T-helper 1 cell treated with Interleukin-12 subunit alpha and Interleukin-12 subunit beta and Interleukin-4 antibody, amounts not matched to agents 30 μg/mL and 1 μg/mL, for 36 hours (primary cell): ENCODE measurements at regions not wholly inside any gene's neighbourhood (a gene's known extent, or its start where the extent isn't known, plus 50 kb on each side); places are given as distances from the start of the nearest gene placed in this dataset.
A peak's percentile ranks its signal among the peaks of the same experiment; 100 is the strongest.

ENCODE experiments used
- H3K27ac Mint-ChIP-seq: one replicate; pipeline ENCODE4 v1.8.0; 2021; ENCODE audit warnings: mild to moderate bottlenecking, mixed read lengths
- H3K27me3 Mint-ChIP-seq: one replicate; pipeline ENCODE4 v1.8.0; 2021; ENCODE audit warnings: low read depth, mixed read lengths
- H3K36me3 Mint-ChIP-seq: one replicate; pipeline ENCODE4 v1.8.0; 2021; ENCODE audit warnings: low read depth, mixed read lengths
- H3K4me1 Mint-ChIP-seq: one replicate; pipeline ENCODE4 v1.8.0; 2021; ENCODE audit warnings: low read depth, mixed read lengths
- H3K4me3 Mint-ChIP-seq: one replicate; pipeline ENCODE4 v1.8.0; 2021; ENCODE audit warnings: mild to moderate bottlenecking, moderate library complexity, mixed read lengths
- H3K9me3 Mint-ChIP-seq: one replicate; pipeline ENCODE4 v1.8.0; 2021; ENCODE audit warnings: mixed read lengths

GRCh38 chr6:132954936-132955335 lies 140.6 kb downstream of the RPS12 start:
- Mint-ChIP-seq H3K27me3 (peaks cover 44% of the 10 kb centered on the region), H3K27ac (no peak overlapping the region), H3K9me3 (no peaks in the 10 kb centered on the region), H3K4me1 (peaks cover 10% of the 10 kb centered on the region), H3K36me3 (peaks cover 4% of the 10 kb centered on the region), H3K4me3 (no peak overlapping the region)

GRCh38 chr6:132959639-132960326 lies 145.4 kb downstream of the RPS12 start:
- Mint-ChIP-seq H3K4me3 (no peak overlapping the region), H3K4me1 (peaks cover 22% of the 10 kb centered on the region), H3K9me3 (no peaks in the 10 kb centered on the region), H3K27me3 (peaks cover 42% of the 10 kb centered on the region), H3K36me3 (peaks cover 7% of the 10 kb centered on the region), H3K27ac (peak overlapping the region; percentile 12)

GRCh38 chr6:132960720-132961119 lies 146.4 kb downstream of the RPS12 start:
- Mint-ChIP-seq H3K9me3 (no peaks in the 10 kb centered on the region), H3K27ac (no peak overlapping the region), H3K36me3 (peaks cover 7% of the 10 kb centered on the region), H3K4me1 (peaks cover 25% of the 10 kb centered on the region), H3K27me3 (peaks cover 41% of the 10 kb centered on the region), H3K4me3 (no peak overlapping the region)

GRCh38 chr6:132961122-132961521 lies 146.8 kb downstream of the RPS12 start:
- Mint-ChIP-seq H3K36me3 (peaks cover 7% of the 10 kb centered on the region), H3K27me3 (peaks cover 41% of the 10 kb centered on the region), H3K4me1 (peaks cover 25% of the 10 kb centered on the region), H3K4me3 (no peak overlapping the region), H3K27ac (no peak overlapping the region), H3K9me3 (no peaks in the 10 kb centered on the region)

GRCh38 chr6:132961610-132962009 lies 147.2 kb downstream of the RPS12 start:
- peaks cover 38% of the 10 kb centered on the region for H3K27me3 Mint-ChIP-seq
- H3K9me3 Mint-ChIP-seq = no peaks in the 10 kb centered on the region
- H3K27ac Mint-ChIP-seq = no peak overlapping the region
- no peak overlapping the region for H3K4me3 Mint-ChIP-seq
- H3K36me3 Mint-ChIP-seq = peaks cover 7% of the 10 kb centered on the region
- H3K4me1 Mint-ChIP-seq = peaks cover 25% of the 10 kb centered on the region

DNA sequence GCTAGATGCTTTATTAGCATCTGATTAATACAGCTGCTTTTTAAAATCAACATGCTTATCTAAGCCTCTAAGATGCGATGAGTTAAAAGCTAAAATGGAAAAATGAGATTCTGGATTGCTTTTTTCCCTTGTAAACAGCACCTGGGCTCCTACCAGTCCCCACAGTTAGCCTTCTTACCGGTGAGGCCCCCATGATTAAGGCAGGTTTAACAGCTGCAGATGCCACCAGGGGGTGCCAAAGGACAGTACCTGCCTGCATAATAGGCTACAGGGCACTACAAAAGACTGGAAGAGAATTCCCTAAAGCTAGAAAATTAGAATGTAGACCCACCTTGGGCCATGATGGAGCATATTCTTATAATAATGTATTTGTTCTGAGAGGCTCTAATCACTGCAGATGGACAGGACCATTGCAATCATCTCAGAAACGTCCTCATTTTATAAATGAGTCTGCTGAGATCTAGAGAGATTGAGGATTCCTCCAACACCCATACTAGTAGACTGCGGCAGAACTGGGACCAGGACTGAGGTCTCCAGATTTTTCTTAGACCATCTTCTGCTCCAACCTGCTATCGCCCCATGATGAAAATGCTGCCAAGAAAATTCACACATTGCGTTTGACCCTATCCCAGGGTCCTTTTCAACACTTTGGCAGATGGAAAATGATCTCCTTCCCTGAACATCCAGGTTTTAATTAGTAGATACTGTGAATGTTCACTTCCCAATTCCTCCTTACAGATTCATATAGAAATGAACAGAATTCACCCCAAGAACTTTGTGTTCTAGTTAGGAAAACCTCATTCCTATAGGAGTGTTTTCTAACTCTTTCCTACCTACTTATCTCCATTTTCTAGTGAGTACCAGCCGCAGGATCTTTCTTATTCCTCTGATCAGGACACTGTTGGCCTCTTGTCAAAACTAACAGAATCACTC lies 148.8 kb downstream of the RPS12 start:
- Mint-ChIP-seq H3K36me3 (peaks cover 3% of the 10 kb centered on the region), H3K27me3 (peaks cover 27% of the 10 kb centered on the region), H3K27ac (no peak overlapping the region), H3K4me3 (no peak overlapping the region), H3K9me3 (no peaks in the 10 kb centered on the region), H3K4me1 (peaks cover 21% of the 10 kb centered on the region)

DNA sequence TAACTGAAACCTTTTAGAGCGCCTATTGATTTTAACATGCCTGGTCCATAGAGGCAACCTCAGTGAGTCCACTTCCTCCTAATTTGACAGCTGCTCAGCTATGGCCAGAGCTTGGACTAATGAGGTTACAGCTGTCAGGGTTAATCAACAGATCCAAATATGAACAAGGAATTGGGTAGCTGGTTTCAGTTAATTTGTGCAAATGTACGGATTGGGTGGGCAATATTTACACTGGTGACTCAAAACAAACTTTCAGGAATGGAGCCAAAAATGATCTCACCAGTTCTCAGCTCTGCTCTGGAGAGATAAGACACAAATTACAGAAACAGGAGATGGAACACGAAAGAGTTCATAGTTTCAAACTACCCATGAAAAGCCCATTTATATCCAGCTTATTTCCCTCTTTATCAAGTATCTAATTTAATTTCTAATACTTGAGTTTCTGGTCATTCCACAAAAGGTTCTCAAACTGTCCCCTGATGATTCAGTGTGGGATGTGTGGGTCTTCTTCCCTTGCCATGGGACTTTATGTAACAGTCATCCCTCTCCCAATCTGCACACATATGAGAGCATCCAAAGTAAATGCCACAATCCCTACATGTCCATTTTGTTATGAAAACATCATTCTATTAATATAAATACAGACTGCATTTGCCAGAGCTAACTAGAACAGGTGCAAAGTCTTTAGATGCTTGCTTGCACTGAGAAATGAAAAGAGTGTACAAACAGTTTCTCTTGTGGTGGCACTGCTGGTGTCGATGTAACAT lies 149.9 kb downstream of the RPS12 start:
- Mint-ChIP-seq H3K27me3 (peaks cover 30% of the 10 kb centered on the region), H3K9me3 (no peaks in the 10 kb centered on the region), H3K36me3 (peaks cover 3% of the 10 kb centered on the region), H3K4me1 (peaks cover 18% of the 10 kb centered on the region), H3K27ac (no peak overlapping the region), H3K4me3 (no peak overlapping the region)

GRCh38 chr6:132964868-132965382 lies 150.6 kb downstream of the RPS12 start:
- H3K27ac Mint-ChIP-seq = no peak overlapping the region
- peaks cover 35% of the 10 kb centered on the region for H3K27me3 Mint-ChIP-seq
- peaks cover 3% of the 10 kb centered on the region for H3K36me3 Mint-ChIP-seq

GRCh38 chr6:132967871-132968270 lies 153.5 kb downstream of the RPS12 start:
- Mint-ChIP-seq H3K4me3 (no peak overlapping the region), H3K9me3 (no peaks in the 10 kb centered on the region), H3K4me1 (peaks cover 4% of the 10 kb centered on the region), H3K27ac (no peak overlapping the region), H3K27me3 (peaks cover 38% of the 10 kb centered on the region), H3K36me3 (no peaks in the 10 kb centered on the region)

More at GRCh38 chr6:132964868-132965382, 150.6 kb downstream of the RPS12 start:
- Mint-ChIP-seq H3K9me3 (no peaks in the 10 kb centered on the region), H3K4me1 (peaks cover 15% of the 10 kb centered on the region), H3K4me3 (no peak overlapping the region)

GRCh38 chr6:132968419-132968950 lies 154.1 kb downstream of the RPS12 start:
- Mint-ChIP-seq H3K4me3 (no peak overlapping the region), H3K4me1 (peaks cover 4% of the 10 kb centered on the region), H3K9me3 (no peaks in the 10 kb centered on the region), H3K27me3 (peaks cover 32% of the 10 kb centered on the region), H3K27ac (no peak overlapping the region), H3K36me3 (no peaks in the 10 kb centered on the region)

- Mint-ChIP-seq H3K4me3 (no peak overlapping the region), H3K36me3 (no peaks in the 10 kb centered on the region), H3K4me1 (peaks cover 4% of the 10 kb centered on the region), H3K27me3 (peaks cover 27% of the 10 kb centered on the region), H3K9me3 (no peaks in the 10 kb centered on the region), H3K27ac (no peak overlapping the region)
Measured at GRCh38 chr6:132969196-132969595, 154.8 kb downstream of the RPS12 start.

- Mint-ChIP-seq H3K4me1 (no peaks in the 10 kb centered on the region), H3K4me3 (no peak overlapping the region), H3K27me3 (peaks cover 24% of the 10 kb centered on the region), H3K27ac (no peak overlapping the region), H3K9me3 (no peaks in the 10 kb centered on the region), H3K36me3 (no peaks in the 10 kb centered on the region)
Measured at GRCh38 chr6:132971676-132972075, 157.3 kb downstream of the RPS12 start.

DNA sequence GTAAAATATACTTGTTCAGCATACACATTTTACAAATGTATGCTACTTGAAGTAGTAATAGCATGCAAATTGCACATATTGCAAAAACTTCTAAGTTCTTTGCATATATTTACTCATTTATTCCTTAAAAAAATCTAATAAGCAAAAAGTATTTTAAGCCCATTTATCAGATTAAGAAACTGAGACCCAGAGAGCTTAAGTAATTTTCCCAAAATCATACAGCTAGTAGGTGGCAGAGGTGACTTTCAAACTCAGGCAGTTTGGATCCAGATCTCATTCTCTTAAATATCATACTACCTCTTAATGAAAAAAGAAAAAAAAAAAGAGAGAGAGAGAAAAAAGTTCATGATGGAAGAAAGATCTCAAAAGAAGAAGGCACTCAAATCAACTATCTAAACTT lies 157.9 kb downstream of the RPS12 start:
- Mint-ChIP-seq H3K27ac (no peak overlapping the region), H3K36me3 (no peaks in the 10 kb centered on the region), H3K27me3 (peaks cover 24% of the 10 kb centered on the region), H3K4me1 (no peaks in the 10 kb centered on the region), H3K4me3 (no peak overlapping the region), H3K9me3 (no peaks in the 10 kb centered on the region)

DNA sequence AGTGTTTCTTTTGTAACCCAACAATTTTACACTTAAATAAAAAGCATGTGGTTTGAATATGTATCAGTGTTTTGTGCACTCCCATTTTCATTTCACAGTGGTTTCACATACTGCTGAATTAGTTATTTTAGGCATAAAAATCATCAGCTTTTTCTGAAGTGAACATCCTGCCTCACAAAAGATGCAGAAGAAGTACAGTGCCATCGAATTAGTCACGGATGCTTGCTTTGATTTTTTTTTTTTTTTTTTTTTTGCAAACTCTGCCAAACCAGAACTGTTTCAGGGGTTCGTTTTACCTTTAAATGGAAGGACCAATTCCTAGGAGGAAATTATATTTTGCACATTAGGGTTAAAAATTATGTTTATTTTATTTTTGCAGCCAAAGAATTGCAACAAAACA lies 158.6 kb downstream of the RPS12 start:
- peaks cover 28% of the 10 kb centered on the region for H3K27me3 Mint-ChIP-seq
- H3K4me1 Mint-ChIP-seq = no peaks in the 10 kb centered on the region
- no peaks in the 10 kb centered on the region for H3K36me3 Mint-ChIP-seq
- H3K27ac Mint-ChIP-seq = no peak overlapping the region
- H3K4me3 Mint-ChIP-seq = no peak overlapping the region
- H3K9me3 Mint-ChIP-seq = no peaks in the 10 kb centered on the region
